SK-N-SH treated with all-trans-retinoic acid at 6 μM for 48 hours (cell line): ENCODE measurements at regions not wholly inside any gene's neighbourhood (a gene's known extent, or its start where the extent isn't known, plus 50 kb on each side); places are given as distances from the start of the nearest gene placed in this dataset.

Experiments used
- GLIS3 ChIP-seq: fragments of 250-450 bp; sonication (Bioruptor Pico); IDR thresholded peaks from 2 replicates; pipeline ENCODE4 v1.5.0; 2020; ENCODE audit warnings: mild to moderate bottlenecking, moderate library complexity
- SNAI2 ChIP-seq: fragments of 250-450 bp; sonication (Bioruptor Pico); IDR thresholded peaks from 2 replicates; pipeline ENCODE4 v1.5.0; 2020; ENCODE audit warnings: mild to moderate bottlenecking, moderate library complexity
- TCF4 ChIP-seq: fragments of 250-450 bp; sonication (Bioruptor Pico); IDR thresholded peaks from 2 replicates; pipeline ENCODE4 v1.8.0; 2021; ENCODE audit warnings: mild to moderate bottlenecking, moderate library complexity, borderline replicate concordance
- ZFP3 ChIP-seq: fragments of 250-450 bp; sonication (Bioruptor Pico); IDR thresholded peaks from 2 replicates; pipeline ENCODE4 v1.5.0; 2020; ENCODE audit warnings: mild to moderate bottlenecking, moderate library complexity
- ZNF565 ChIP-seq: fragments of 450-650 bp; formaldehyde crosslinking; conservative IDR thresholded peaks from 2 replicates; pipeline ENCODE4 v1.5.0; 2020; ENCODE audit warnings: low read depth, mild to moderate bottlenecking, moderate library complexity
- TF ChIP-seq, protein P1 (sequence below): fragments of 250-450 bp; sonication (Bioruptor Pico); IDR thresholded peaks from 2 replicates; pipeline ENCODE4 v1.8.0; 2020; ENCODE audit warnings: mild to moderate bottlenecking, moderate library complexity, borderline replicate concordance

DNA sequence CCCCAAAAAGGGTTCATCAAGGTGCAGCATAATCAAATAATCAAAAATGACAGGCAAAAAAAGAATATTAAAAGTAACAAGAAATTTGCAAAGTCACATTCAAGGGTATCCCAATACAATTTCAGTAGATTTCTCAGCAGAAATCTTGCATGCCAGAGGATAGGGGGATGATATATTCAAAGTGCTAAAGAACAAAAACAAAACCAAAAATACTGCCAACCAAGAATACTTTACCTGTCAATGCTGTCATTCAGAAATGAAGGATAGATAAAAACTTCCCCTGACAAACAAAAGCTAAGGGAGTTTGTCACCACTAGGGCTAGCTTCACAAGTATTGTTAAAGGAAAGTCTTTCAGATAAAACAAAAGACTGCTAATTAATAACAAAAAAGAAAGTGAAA is 68.7 kb upstream of the EDIL3 start:
- TF ChIP-seq GLIS3 = no peak
- no peak for TF ChIP-seq SNAI2 (CRISPR knock-in tag)
- no peak for TF ChIP-seq ZNF565 (CRISPR knock-in tag)
- TF ChIP-seq ZFP3 (CRISPR knock-in tag) = no peak
- TF ChIP-seq, protein P1, sequence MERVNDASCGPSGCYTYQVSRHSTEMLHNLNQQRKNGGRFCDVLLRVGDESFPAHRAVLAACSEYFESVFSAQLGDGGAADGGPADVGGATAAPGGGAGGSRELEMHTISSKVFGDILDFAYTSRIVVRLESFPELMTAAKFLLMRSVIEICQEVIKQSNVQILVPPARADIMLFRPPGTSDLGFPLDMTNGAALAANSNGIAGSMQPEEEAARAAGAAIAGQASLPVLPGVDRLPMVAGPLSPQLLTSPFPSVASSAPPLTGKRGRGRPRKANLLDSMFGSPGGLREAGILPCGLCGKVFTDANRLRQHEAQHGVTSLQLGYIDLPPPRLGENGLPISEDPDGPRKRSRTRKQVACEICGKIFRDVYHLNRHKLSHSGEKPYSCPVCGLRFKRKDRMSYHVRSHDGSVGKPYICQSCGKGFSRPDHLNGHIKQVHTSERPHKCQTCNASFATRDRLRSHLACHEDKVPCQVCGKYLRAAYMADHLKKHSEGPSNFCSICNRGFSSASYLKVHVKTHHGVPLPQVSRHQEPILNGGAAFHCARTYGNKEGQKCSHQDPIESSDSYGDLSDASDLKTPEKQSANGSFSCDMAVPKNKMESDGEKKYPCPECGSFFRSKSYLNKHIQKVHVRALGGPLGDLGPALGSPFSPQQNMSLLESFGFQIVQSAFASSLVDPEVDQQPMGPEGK (CRISPR knock-in tag) = no peak
- no peak for TF ChIP-seq TCF4
